ENCODE measurements at regions not wholly inside any gene's neighbourhood (a gene's known extent, or its start where the extent isn't known, plus 50 kb on each side); places are given as distances from the start of the nearest gene placed in this dataset.

- peaks cover 0 to 13% (median 4%) of the 10 kb centered on the region in 5 donors for H3K4me1 ChIP-seq (ENCODE audit: control insufficient read depth in 5 of 5, insufficient read depth in 5 of 5, low read length in 5 of 5)
- H3K9ac ChIP-seq (ENCODE audit: low read length in 5 of 5), result no peak overlapping the region
- H3K36me3 ChIP-seq (ENCODE audit: control insufficient read depth in 5 of 5, insufficient read depth in 5 of 5, low read length in 5 of 5), result no peaks in the 10 kb centered on the region
- no peak overlapping the region for H3K4me3 ChIP-seq (ENCODE audit: low read depth in 1 of 5, low read length in 5 of 5)
- no peaks in the 10 kb centered on the region for H3K27me3 ChIP-seq (ENCODE audit: control insufficient read depth in 5 of 5, insufficient read depth in 4 of 5, low read length in 5 of 5)
- no peak overlapping the region for H3K27ac ChIP-seq (ENCODE audit: low read depth, low read length)
- H3K9me3 ChIP-seq (ENCODE audit: control insufficient read depth in 5 of 5, low read length in 5 of 5), result no peaks in the 10 kb centered on the region
Observed at GRCh38 chr20:7330850-7331249, 563.4 kb downstream of the BMP2 start.

GRCh38 chr20:7332169-7332568, 564.7 kb downstream of the BMP2 start:
- Histone ChIP-seq H3K4me3 (ENCODE audit: low read depth in 1 of 5, low read length in 5 of 5) (no peak overlapping the region), H3K9me3 (ENCODE audit: control insufficient read depth in 5 of 5, low read length in 5 of 5) (no peaks in the 10 kb centered on the region), H3K27me3 (ENCODE audit: control insufficient read depth in 5 of 5, insufficient read depth in 4 of 5, low read length in 5 of 5) (no peaks in the 10 kb centered on the region), H3K36me3 (ENCODE audit: control insufficient read depth in 5 of 5, insufficient read depth in 5 of 5, low read length in 5 of 5) (no peaks in the 10 kb centered on the region), H3K27ac (ENCODE audit: low read depth, low read length) (no peak overlapping the region), H3K4me1 (ENCODE audit: control insufficient read depth in 5 of 5, insufficient read depth in 5 of 5, low read length in 5 of 5) (peaks cover 0 to 13% (median 4%) of the 10 kb centered on the region in 5 donors), H3K9ac (ENCODE audit: low read length in 5 of 5) (no peak overlapping the region)

- H3K4me3 ChIP-seq (ENCODE audit: low read depth in 1 of 5, low read length in 5 of 5), result no peak overlapping the region
- H3K36me3 ChIP-seq (ENCODE audit: control insufficient read depth in 5 of 5, insufficient read depth in 5 of 5, low read length in 5 of 5), result no peaks in the 10 kb centered on the region
- H3K4me1 ChIP-seq (ENCODE audit: control insufficient read depth in 5 of 5, insufficient read depth in 5 of 5, low read length in 5 of 5), result peaks cover 0 to 13% (median 4%) of the 10 kb centered on the region in 5 donors
- no peak overlapping the region for H3K9ac ChIP-seq (ENCODE audit: low read length in 5 of 5)
- no peak overlapping the region for H3K27ac ChIP-seq (ENCODE audit: low read depth, low read length)
- H3K27me3 ChIP-seq (ENCODE audit: control insufficient read depth in 5 of 5, insufficient read depth in 4 of 5, low read length in 5 of 5), result no peaks in the 10 kb centered on the region
- H3K9me3 ChIP-seq (ENCODE audit: control insufficient read depth in 5 of 5, low read length in 5 of 5), result no peaks in the 10 kb centered on the region
Observed at GRCh38 chr20:7333841-7334240, 566.4 kb downstream of the BMP2 start.

- H3K9me3 ChIP-seq (ENCODE audit: control insufficient read depth in 5 of 5, low read length in 5 of 5), result no peaks in the 10 kb centered on the region
- no peak overlapping the region for H3K27ac ChIP-seq (ENCODE audit: low read depth, low read length)
- no peaks in the 10 kb centered on the region for H3K4me1 ChIP-seq (ENCODE audit: control insufficient read depth in 5 of 5, insufficient read depth in 5 of 5, low read length in 5 of 5)
- H3K36me3 ChIP-seq (ENCODE audit: control insufficient read depth in 5 of 5, insufficient read depth in 5 of 5, low read length in 5 of 5), result no peaks in the 10 kb centered on the region
- no peak overlapping the region for H3K4me3 ChIP-seq (ENCODE audit: low read depth in 1 of 5, low read length in 5 of 5)
- H3K27me3 ChIP-seq (ENCODE audit: control insufficient read depth in 5 of 5, insufficient read depth in 4 of 5, low read length in 5 of 5), result no peaks in the 10 kb centered on the region
- no peak overlapping the region for H3K9ac ChIP-seq (ENCODE audit: low read length in 5 of 5)
Observed at GRCh38 chr20:7346026-7346425, 578.5 kb downstream of the BMP2 start.

- no peak overlapping the region for H3K27ac ChIP-seq (ENCODE audit: low read depth, low read length)
- no peaks in the 10 kb centered on the region for H3K4me1 ChIP-seq (ENCODE audit: control insufficient read depth in 5 of 5, insufficient read depth in 5 of 5, low read length in 5 of 5)
- H3K4me3 ChIP-seq (ENCODE audit: low read depth in 1 of 5, low read length in 5 of 5), result no peak overlapping the region
- H3K9ac ChIP-seq (ENCODE audit: low read length in 5 of 5), result no peak overlapping the region
- no peaks in the 10 kb centered on the region for H3K36me3 ChIP-seq (ENCODE audit: control insufficient read depth in 5 of 5, insufficient read depth in 5 of 5, low read length in 5 of 5)
- H3K27me3 ChIP-seq (ENCODE audit: control insufficient read depth in 5 of 5, insufficient read depth in 4 of 5, low read length in 5 of 5), result no peaks in the 10 kb centered on the region
- no peaks in the 10 kb centered on the region for H3K9me3 ChIP-seq (ENCODE audit: control insufficient read depth in 5 of 5, low read length in 5 of 5)
Observed at GRCh38 chr20:7346562-7346961, 579.1 kb downstream of the BMP2 start.

GRCh38 chr20:7347409-7347808, 579.9 kb downstream of the BMP2 start:
- no peak overlapping the region for H3K4me3 ChIP-seq (ENCODE audit: low read depth in 1 of 5, low read length in 5 of 5)
- H3K27me3 ChIP-seq (ENCODE audit: control insufficient read depth in 5 of 5, insufficient read depth in 4 of 5, low read length in 5 of 5), result no peaks in the 10 kb centered on the region
- no peaks in the 10 kb centered on the region for H3K36me3 ChIP-seq (ENCODE audit: control insufficient read depth in 5 of 5, insufficient read depth in 5 of 5, low read length in 5 of 5)
- H3K9me3 ChIP-seq (ENCODE audit: control insufficient read depth in 5 of 5, low read length in 5 of 5), result no peaks in the 10 kb centered on the region
- H3K27ac ChIP-seq (ENCODE audit: low read depth, low read length), result no peak overlapping the region
- H3K4me1 ChIP-seq (ENCODE audit: control insufficient read depth in 5 of 5, insufficient read depth in 5 of 5, low read length in 5 of 5), result no peaks in the 10 kb centered on the region
- no peak overlapping the region for H3K9ac ChIP-seq (ENCODE audit: low read length in 5 of 5)

- Histone ChIP-seq H3K27me3 (ENCODE audit: control insufficient read depth in 5 of 5, insufficient read depth in 4 of 5, low read length in 5 of 5) (no peaks in the 10 kb centered on the region), H3K9ac (ENCODE audit: low read length in 5 of 5) (no peak overlapping the region), H3K27ac (ENCODE audit: low read depth, low read length) (no peak overlapping the region), H3K4me3 (ENCODE audit: low read depth in 1 of 5, low read length in 5 of 5) (no peak overlapping the region), H3K9me3 (ENCODE audit: control insufficient read depth in 5 of 5, low read length in 5 of 5) (no peaks in the 10 kb centered on the region), H3K4me1 (ENCODE audit: control insufficient read depth in 5 of 5, insufficient read depth in 5 of 5, low read length in 5 of 5) (no peaks in the 10 kb centered on the region), H3K36me3 (ENCODE audit: control insufficient read depth in 5 of 5, insufficient read depth in 5 of 5, low read length in 5 of 5) (no peaks in the 10 kb centered on the region)
Observed at GRCh38 chr20:7348253-7348652, 580.8 kb downstream of the BMP2 start.

- Histone ChIP-seq H3K27me3 (ENCODE audit: control insufficient read depth in 5 of 5, insufficient read depth in 4 of 5, low read length in 5 of 5) (no peaks in the 10 kb centered on the region), H3K9ac (ENCODE audit: low read length in 5 of 5) (no peak overlapping the region), H3K27ac (ENCODE audit: low read depth, low read length) (no peak overlapping the region), H3K4me1 (ENCODE audit: control insufficient read depth in 5 of 5, insufficient read depth in 5 of 5, low read length in 5 of 5) (no peaks in the 10 kb centered on the region), H3K36me3 (ENCODE audit: control insufficient read depth in 5 of 5, insufficient read depth in 5 of 5, low read length in 5 of 5) (no peaks in the 10 kb centered on the region), H3K9me3 (ENCODE audit: control insufficient read depth in 5 of 5, low read length in 5 of 5) (no peaks in the 10 kb centered on the region), H3K4me3 (ENCODE audit: low read depth in 1 of 5, low read length in 5 of 5) (no peak overlapping the region)
Observed at GRCh38 chr20:7352165-7352564, 584.7 kb downstream of the BMP2 start.

- Histone ChIP-seq H3K27ac (ENCODE audit: low read depth, low read length) (no peak overlapping the region), H3K9me3 (ENCODE audit: control insufficient read depth in 5 of 5, low read length in 5 of 5) (no peaks in the 10 kb centered on the region), H3K9ac (ENCODE audit: low read length in 5 of 5) (no peak overlapping the region), H3K4me1 (ENCODE audit: control insufficient read depth in 5 of 5, insufficient read depth in 5 of 5, low read length in 5 of 5) (no peaks in the 10 kb centered on the region), H3K4me3 (ENCODE audit: low read depth in 1 of 5, low read length in 5 of 5) (no peak overlapping the region), H3K27me3 (ENCODE audit: control insufficient read depth in 5 of 5, insufficient read depth in 4 of 5, low read length in 5 of 5) (no peaks in the 10 kb centered on the region), H3K36me3 (ENCODE audit: control insufficient read depth in 5 of 5, insufficient read depth in 5 of 5, low read length in 5 of 5) (no peaks in the 10 kb centered on the region)
Observed at GRCh38 chr20:7355051-7355450, 585.2 kb downstream of the HAO1 start.

- Histone ChIP-seq H3K4me3 (ENCODE audit: low read depth in 1 of 5, low read length in 5 of 5) (no peak overlapping the region), H3K27me3 (ENCODE audit: control insufficient read depth in 5 of 5, insufficient read depth in 4 of 5, low read length in 5 of 5) (no peaks in the 10 kb centered on the region), H3K9me3 (ENCODE audit: control insufficient read depth in 5 of 5, low read length in 5 of 5) (no peaks in the 10 kb centered on the region), H3K9ac (ENCODE audit: low read length in 5 of 5) (no peak overlapping the region), H3K4me1 (ENCODE audit: control insufficient read depth in 5 of 5, insufficient read depth in 5 of 5, low read length in 5 of 5) (no peaks in the 10 kb centered on the region), H3K36me3 (ENCODE audit: control insufficient read depth in 5 of 5, insufficient read depth in 5 of 5, low read length in 5 of 5) (no peaks in the 10 kb centered on the region), H3K27ac (ENCODE audit: low read depth, low read length) (no peak overlapping the region)
Observed at GRCh38 chr20:7358670-7359069, 581.6 kb downstream of the HAO1 start.

- no peaks in the 10 kb centered on the region for H3K4me1 ChIP-seq (ENCODE audit: control insufficient read depth in 5 of 5, insufficient read depth in 5 of 5, low read length in 5 of 5)
- no peak overlapping the region for H3K9ac ChIP-seq (ENCODE audit: low read length in 5 of 5)
- H3K27ac ChIP-seq (ENCODE audit: low read depth, low read length), result no peak overlapping the region
- H3K4me3 ChIP-seq (ENCODE audit: low read depth in 1 of 5, low read length in 5 of 5), result no peak overlapping the region
- no peaks in the 10 kb centered on the region for H3K36me3 ChIP-seq (ENCODE audit: control insufficient read depth in 5 of 5, insufficient read depth in 5 of 5, low read length in 5 of 5)
- no peaks in the 10 kb centered on the region for H3K9me3 ChIP-seq (ENCODE audit: control insufficient read depth in 5 of 5, low read length in 5 of 5)
- no peaks in the 10 kb centered on the region for H3K27me3 ChIP-seq (ENCODE audit: control insufficient read depth in 5 of 5, insufficient read depth in 4 of 5, low read length in 5 of 5)
Observed at GRCh38 chr20:7359739-7360138, 580.5 kb downstream of the HAO1 start.

Measured in subcutaneous abdominal adipose tissue (tissue), 5 donors.